Transverse colon (tissue), 4 donors: ENCODE measurements at regions not wholly inside any gene's neighbourhood (a gene's known extent, or its start where the extent isn't known, plus 50 kb on each side); places are given as distances from the start of the nearest gene placed in this dataset.

Experiments used
- EP300 ChIP-seq: sonication (generic); formaldehyde crosslinking; IDR thresholded peaks from one replicate; pipeline ENCODE4 v1.6.1; 2017; ENCODE audit warnings: antibody characterized with exemption, low read depth
- POLR2AphosphoS5 ChIP-seq, 3 donors: sonication (generic); formaldehyde crosslinking; IDR thresholded peaks; one replicate each; pipeline ENCODE4 v1.6.1; 2016; ENCODE audit warnings: antibody characterized with exemption in 3 of 3
- TF ChIP-seq, protein P1 (sequence below), 5 experiments: fragments of 200-600 bp in 3 of 5; fragments of 450-650 bp in 2 of 5; sonication (generic) in 3 of 5; IDR thresholded peaks; 1 replicate in 2 of 5; 2 replicates in 3 of 5; pipeline ENCODE4 v1.5.1; 2016 to 2017; ENCODE audit warnings: antibody characterized with exemption in 5 of 5, inconsistent platforms in 3 of 5, mild to moderate bottlenecking in 2 of 5, moderate library complexity in 1 of 5

DNA sequence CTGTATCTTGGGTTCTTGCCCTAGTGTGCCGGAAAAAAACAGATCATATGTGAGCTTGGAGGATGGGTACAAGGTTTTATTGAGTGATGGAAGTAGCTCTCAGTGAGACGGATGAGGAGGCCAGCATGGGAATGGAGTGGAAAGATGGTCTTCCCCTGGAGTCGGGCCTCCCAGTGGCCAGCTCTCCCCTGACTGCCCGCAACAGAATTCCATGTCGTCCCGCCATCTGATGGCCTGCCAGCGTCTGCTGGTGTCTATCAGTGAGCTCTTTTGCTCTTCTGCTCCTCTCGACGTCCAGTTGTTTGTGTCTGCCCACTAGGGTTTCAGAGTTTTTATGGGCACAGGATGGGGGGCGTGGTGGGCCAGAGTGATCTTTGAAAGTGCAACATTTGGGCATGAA is 315.2 kb upstream of the BRINP3 start:
- TF ChIP-seq, protein P1, sequence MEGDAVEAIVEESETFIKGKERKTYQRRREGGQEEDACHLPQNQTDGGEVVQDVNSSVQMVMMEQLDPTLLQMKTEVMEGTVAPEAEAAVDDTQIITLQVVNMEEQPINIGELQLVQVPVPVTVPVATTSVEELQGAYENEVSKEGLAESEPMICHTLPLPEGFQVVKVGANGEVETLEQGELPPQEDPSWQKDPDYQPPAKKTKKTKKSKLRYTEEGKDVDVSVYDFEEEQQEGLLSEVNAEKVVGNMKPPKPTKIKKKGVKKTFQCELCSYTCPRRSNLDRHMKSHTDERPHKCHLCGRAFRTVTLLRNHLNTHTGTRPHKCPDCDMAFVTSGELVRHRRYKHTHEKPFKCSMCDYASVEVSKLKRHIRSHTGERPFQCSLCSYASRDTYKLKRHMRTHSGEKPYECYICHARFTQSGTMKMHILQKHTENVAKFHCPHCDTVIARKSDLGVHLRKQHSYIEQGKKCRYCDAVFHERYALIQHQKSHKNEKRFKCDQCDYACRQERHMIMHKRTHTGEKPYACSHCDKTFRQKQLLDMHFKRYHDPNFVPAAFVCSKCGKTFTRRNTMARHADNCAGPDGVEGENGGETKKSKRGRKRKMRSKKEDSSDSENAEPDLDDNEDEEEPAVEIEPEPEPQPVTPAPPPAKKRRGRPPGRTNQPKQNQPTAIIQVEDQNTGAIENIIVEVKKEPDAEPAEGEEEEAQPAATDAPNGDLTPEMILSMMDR (IDR thresholded peaks at IDR 0.05) = no peak
- TF ChIP-seq EP300 (no peak), POLR2AphosphoS5 (IDR thresholded peaks at IDR 0.05) (no peak)
